IPS-NIHi11 (cell line): ENCODE measurements at regions not wholly inside any gene's neighbourhood (a gene's known extent, or its start where the extent isn't known, plus 50 kb on each side); places are given as distances from the start of the nearest gene placed in this dataset.

Experiments used
- DNase-seq: peaks from one replicate; pipeline ENCODE4 v3.0.0; 2012; ENCODE audit warnings: mixed read lengths, low spot score

DNA sequence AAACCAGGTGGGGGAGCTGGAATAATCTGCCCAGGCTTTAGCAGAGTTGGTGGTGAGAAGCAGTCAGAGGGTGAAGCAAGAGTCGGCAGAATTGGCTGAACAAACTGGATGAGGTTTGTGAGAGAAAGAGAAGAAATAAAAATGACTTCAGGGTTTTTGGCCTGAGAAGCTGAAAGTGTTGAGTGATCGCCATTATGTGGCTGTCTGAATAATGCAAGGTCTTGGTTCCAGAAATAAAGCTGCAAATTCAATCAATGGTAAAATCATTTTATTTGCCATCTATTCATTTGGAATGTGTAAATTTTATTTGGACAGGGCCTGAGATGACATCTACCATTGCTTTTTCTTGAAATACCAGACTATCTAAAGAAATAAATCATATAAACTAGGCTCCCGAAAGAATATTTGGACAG lies 50.4 kb upstream of the DAB2 start:
- no peak for DNase-seq
